ENCODE measurements at regions not wholly inside any gene's neighbourhood (a gene's known extent, or its start where the extent isn't known, plus 50 kb on each side); places are given as distances from the start of the nearest gene placed in this dataset.
"Not testable (repeated sequence)": the region's sequence is repeated elsewhere in the genome, so short reads cannot be mapped to it uniquely, and the experiment has no call there.

GRCh38 chrY:10627116-10627515 lies 1099.4 kb downstream of the TSPY10 start:
- DNase-seq (ENCODE audit: low spot score) (no peak), ATAC-seq (no peak)
- intact Hi-C loops (cut with DNase I): no loop called here

DNA sequence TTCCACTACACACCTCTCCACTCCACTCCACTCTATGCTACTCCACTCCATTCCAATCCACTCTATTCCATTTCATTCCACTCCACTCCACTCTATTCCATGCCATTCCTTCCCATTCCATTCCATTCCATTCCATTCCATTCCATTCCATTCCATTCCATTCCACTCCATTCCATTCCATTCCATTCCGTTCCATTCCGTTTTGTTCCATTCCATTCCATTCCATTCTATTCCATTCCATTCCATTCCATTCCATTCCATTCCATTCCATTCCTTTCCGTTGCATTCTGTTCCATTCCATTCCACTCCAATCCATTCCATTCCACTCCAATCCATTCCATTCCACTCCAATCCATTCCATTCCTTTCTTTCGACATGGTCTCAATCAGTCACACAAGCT lies 1121.1 kb downstream of the TSPY10 start:
- ATAC-seq; DNase-seq (ENCODE audit: low spot score); intact Hi-C loops (cut with DNase I): not testable (repeated sequence)

DNA sequence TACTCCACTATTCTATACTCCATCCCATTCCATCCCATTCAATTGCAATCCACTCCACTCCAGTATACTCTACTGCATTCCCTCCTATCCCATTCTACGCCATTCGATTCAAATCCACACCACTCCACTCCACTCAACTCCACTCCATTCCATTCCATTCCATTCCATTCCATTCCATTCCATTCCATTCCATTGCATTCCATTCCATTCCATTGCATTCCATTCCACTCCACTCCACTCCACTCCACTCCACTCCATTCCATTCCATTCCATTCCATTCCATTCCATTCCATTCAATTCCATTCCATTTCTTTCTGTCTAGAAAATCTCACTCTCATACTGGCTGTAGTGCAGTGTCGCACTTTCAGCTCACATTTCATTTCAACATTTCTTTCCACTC lies 1129.4 kb downstream of the TSPY10 start:
- ATAC-seq; intact Hi-C loops (cut with DNase I); DNase-seq (ENCODE audit: low spot score): not testable (repeated sequence)

DNA sequence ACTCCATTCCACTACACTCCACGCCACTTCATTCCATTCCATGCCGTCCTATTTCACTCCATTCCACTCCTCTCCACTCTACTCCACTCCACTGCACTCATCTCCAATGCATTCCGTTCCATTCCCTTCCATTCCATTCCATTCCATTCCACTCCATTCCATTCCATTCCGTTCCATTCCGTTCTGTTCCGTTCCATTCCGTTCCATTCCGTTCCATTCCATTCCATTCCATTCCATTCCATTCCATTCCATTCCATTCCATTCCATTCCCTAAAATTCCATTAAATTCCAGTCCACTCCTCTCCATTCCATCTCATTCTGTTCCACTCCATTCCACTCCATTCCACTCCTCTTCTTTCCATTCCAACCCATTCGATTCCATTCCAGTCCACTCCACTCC lies 1139.1 kb downstream of the TSPY10 start:
- intact Hi-C loops (cut with DNase I): no loop called here
- peak; percentile 73 for ATAC-seq
- DNase-seq (ENCODE audit: low spot score): no peak

GRCh38 chrY:10686414-10686813 lies 1158.7 kb downstream of the TSPY10 start:
- intact Hi-C loops (cut with DNase I): no loop called here
- ATAC-seq (no peak), DNase-seq (ENCODE audit: low spot score) (no peak)

Measured in sciatic nerve (tissue), 2 donors.